ENCODE measurements at regions not wholly inside any gene's neighbourhood (a gene's known extent, or its start where the extent isn't known, plus 50 kb on each side); places are given as distances from the start of the nearest gene placed in this dataset.

DNA sequence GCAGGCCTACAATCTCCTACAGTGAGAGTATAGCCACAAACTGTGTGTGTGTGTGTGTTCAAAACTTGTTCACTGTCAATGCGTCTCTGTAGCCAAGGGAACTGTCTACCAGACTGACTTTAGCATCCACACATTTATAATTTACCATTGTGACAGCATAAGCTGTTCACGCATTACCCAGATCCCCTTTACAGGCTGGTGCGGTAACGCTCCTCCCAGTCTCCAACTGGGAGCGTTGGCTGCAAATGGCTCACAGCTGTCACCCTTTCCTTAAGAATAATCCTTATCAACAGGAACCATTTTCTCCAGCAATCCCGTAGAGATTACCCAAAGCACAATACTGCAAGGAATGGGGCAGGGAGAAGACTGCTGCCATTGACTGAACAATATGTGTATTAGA lies 199.5 kb downstream of the GPAM start:
- Mint-ChIP-seq H3K9me3 (ENCODE audit: insufficient read depth) (peaks cover 3% of the 10 kb centered on the region), H3K4me1 (no peaks in the 10 kb centered on the region), H3K27me3 (peaks cover 17% of the 10 kb centered on the region), H3K27ac (no peak overlapping the region), H3K4me3 (no peak overlapping the region)
- CTCF ChIA-PET = no interaction called here
- no peak overlapping the region for H3K4me3 ChIP-seq (ENCODE audit: control extremely low read depth in 1 of 5, extremely low read depth in 1 of 5, insufficient read depth in 1 of 5, low read depth in 2 of 5, low read length in 4 of 5)
- H4K20me1 ChIP-seq (ENCODE audit: control insufficient read depth, insufficient read depth, low read length, poor library complexity, severe bottlenecking) = no peaks in the 10 kb centered on the region
- WGBS (ENCODE audit: insufficient coverage) = 79% methylated on average over 4 of the region's 6 CpGs
- H3K27me3 ChIP-seq (replicated peaks in 1 of 4; ENCODE audit: control extremely low read depth in 1 of 4, control insufficient read depth in 3 of 4, insufficient read depth in 4 of 4, low read length in 3 of 4) = no peaks in the 10 kb centered on the region
- H3K4me2 ChIP-seq (replicated peaks; ENCODE audit: low read depth, low read length, poor library complexity, severe bottlenecking) = no peak overlapping the region
- TF ChIP-seq, protein P1, sequence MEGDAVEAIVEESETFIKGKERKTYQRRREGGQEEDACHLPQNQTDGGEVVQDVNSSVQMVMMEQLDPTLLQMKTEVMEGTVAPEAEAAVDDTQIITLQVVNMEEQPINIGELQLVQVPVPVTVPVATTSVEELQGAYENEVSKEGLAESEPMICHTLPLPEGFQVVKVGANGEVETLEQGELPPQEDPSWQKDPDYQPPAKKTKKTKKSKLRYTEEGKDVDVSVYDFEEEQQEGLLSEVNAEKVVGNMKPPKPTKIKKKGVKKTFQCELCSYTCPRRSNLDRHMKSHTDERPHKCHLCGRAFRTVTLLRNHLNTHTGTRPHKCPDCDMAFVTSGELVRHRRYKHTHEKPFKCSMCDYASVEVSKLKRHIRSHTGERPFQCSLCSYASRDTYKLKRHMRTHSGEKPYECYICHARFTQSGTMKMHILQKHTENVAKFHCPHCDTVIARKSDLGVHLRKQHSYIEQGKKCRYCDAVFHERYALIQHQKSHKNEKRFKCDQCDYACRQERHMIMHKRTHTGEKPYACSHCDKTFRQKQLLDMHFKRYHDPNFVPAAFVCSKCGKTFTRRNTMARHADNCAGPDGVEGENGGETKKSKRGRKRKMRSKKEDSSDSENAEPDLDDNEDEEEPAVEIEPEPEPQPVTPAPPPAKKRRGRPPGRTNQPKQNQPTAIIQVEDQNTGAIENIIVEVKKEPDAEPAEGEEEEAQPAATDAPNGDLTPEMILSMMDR (IDR thresholded peaks at IDR 0.05) = no peak
- TF ChIP-seq EZH2 (IDR thresholded peaks at IDR 0.05; ENCODE audit: borderline replicate concordance, insufficient read depth, low read depth, low read length, poor library complexity, severe bottlenecking) = no peak
- ATAC-seq (ENCODE audit: low read depth) = no peak
- no peak overlapping the region for H3K9ac ChIP-seq (ENCODE audit: low read length)
- no peaks in the 10 kb centered on the region for H3K36me3 ChIP-seq (replicated peaks in 1 of 2; ENCODE audit: control extremely low read depth in 1 of 2, control insufficient read depth in 1 of 2, extremely low read depth in 1 of 2, insufficient read depth in 2 of 2, low read length in 1 of 2)
- H2AFZ ChIP-seq (ENCODE audit: insufficient read depth, low read depth, low read length, poor library complexity, severe bottlenecking) = no peak overlapping the region
- POLR2A ChIA-PET = no interaction called here
- H3K79me2 ChIP-seq (ENCODE audit: control insufficient read depth, insufficient read depth, low read length) = no peaks in the 10 kb centered on the region
- H3K9me3 ChIP-seq (ENCODE audit: control extremely low read depth in 1 of 3, control insufficient read depth in 2 of 3, insufficient read depth in 1 of 3, low read length in 2 of 3) = no peaks in the 10 kb centered on the region
- H3K27ac ChIP-seq (ENCODE audit: low read length in 2 of 2) = no peak overlapping the region
- intact Hi-C loops (cut with micrococcal nuclease) = no loop called here
- no peaks in the 10 kb centered on the region for H3K4me1 ChIP-seq (ENCODE audit: control insufficient read depth in 2 of 2, insufficient read depth in 2 of 2, low read length in 2 of 2)
- no peak for DNase-seq

DNA sequence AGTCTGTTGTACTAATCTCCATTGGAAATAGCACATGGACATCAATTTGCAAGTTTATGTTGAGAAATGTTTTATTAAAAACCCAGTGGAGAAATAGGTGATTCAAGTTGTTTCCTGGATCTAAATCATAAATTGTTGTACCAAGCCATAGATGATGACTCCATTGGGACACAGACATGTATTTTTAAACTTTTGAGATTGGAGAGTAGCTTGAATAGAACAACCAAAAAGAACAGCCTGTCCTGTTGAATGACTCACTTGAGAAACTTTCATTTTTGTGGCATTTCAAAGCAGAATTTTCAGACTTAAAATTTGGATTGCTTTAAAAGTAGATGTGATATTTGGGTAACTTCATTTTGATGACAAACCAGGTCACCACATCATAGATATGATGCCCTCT lies 197.5 kb downstream of the GPAM start:
- Histone ChIP-seq H3K9me3 (ENCODE audit: control extremely low read depth in 1 of 3, control insufficient read depth in 2 of 3, insufficient read depth in 1 of 3, low read length in 2 of 3) (no peaks in the 10 kb centered on the region), H3K36me3 (replicated peaks in 1 of 2; ENCODE audit: control extremely low read depth in 1 of 2, control insufficient read depth in 1 of 2, extremely low read depth in 1 of 2, insufficient read depth in 2 of 2, low read length in 1 of 2) (no peaks in the 10 kb centered on the region), H3K27ac (ENCODE audit: low read length in 2 of 2) (no peak overlapping the region), H3K79me2 (ENCODE audit: control insufficient read depth, insufficient read depth, low read length) (no peaks in the 10 kb centered on the region), H2AFZ (ENCODE audit: insufficient read depth, low read depth, low read length, poor library complexity, severe bottlenecking) (no peak overlapping the region), H3K4me2 (replicated peaks; ENCODE audit: low read depth, low read length, poor library complexity, severe bottlenecking) (no peak overlapping the region), H3K27me3 (replicated peaks in 1 of 4; ENCODE audit: control extremely low read depth in 1 of 4, control insufficient read depth in 3 of 4, insufficient read depth in 4 of 4, low read length in 3 of 4) (no peaks in the 10 kb centered on the region), H3K4me3 (ENCODE audit: control extremely low read depth in 1 of 5, extremely low read depth in 1 of 5, insufficient read depth in 1 of 5, low read depth in 2 of 5, low read length in 4 of 5) (no peak overlapping the region), H3K9ac (ENCODE audit: low read length) (no peak overlapping the region), H3K4me1 (ENCODE audit: control insufficient read depth in 2 of 2, insufficient read depth in 2 of 2, low read length in 2 of 2) (no peaks in the 10 kb centered on the region), H4K20me1 (ENCODE audit: control insufficient read depth, insufficient read depth, low read length, poor library complexity, severe bottlenecking) (no peaks in the 10 kb centered on the region)
- ATAC-seq (ENCODE audit: low read depth) (no peak), DNase-seq (no peak)
- TF ChIP-seq EZH2 (IDR thresholded peaks at IDR 0.05; ENCODE audit: borderline replicate concordance, insufficient read depth, low read depth, low read length, poor library complexity, severe bottlenecking) = no peak
- TF ChIP-seq, protein P1 (IDR thresholded peaks at IDR 0.05) = no peak
- intact Hi-C loops (cut with micrococcal nuclease) = no loop called here
- CTCF ChIA-PET = no interaction called here
- no peak overlapping the region for H3K27ac Mint-ChIP-seq
- no peaks in the 10 kb centered on the region for H3K4me1 Mint-ChIP-seq
- peaks cover 9% of the 10 kb centered on the region for H3K27me3 Mint-ChIP-seq
- no peaks in the 10 kb centered on the region for H3K9me3 Mint-ChIP-seq (ENCODE audit: insufficient read depth)
- POLR2A ChIA-PET = no interaction called here
- no peak overlapping the region for H3K4me3 Mint-ChIP-seq
